HUDEP-2 (cell line): ENCODE measurements at regions not wholly inside any gene's neighbourhood (a gene's known extent, or its start where the extent isn't known, plus 50 kb on each side); places are given as distances from the start of the nearest gene placed in this dataset.
"Not testable (repeated sequence)": the region's sequence is repeated elsewhere in the genome, so short reads cannot be mapped to it uniquely, and the experiment has no call there.

Source experiments
- DNase-seq, 76 experiments: peaks; one replicate each; lab custom pipeline; 2025; ENCODE audit not compliant: unreplicated experiment in 76 of 76; lab: John Stamatoyannopoulos, UW

DNA sequence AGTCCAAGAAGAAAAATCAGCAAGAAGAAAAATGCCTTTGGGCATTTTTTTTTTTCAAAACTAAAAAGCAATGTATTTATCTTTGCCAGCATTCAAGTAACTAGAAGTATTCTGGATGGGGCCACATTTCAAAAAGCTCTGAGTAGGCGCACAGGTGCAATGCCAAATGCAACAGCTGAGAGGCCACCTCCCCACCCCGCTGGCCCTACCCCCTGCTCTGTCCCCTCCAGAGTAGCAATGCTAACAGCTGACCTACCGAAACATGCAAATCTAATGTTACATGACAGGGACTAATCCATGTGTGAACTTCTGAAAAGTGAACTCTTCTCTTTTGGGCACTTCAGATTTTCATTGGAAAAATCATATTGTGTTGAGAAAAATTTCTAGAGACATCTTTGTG, 153.7 kb upstream of the SLC38A2 start:
- no peak for DNase-seq

DNA sequence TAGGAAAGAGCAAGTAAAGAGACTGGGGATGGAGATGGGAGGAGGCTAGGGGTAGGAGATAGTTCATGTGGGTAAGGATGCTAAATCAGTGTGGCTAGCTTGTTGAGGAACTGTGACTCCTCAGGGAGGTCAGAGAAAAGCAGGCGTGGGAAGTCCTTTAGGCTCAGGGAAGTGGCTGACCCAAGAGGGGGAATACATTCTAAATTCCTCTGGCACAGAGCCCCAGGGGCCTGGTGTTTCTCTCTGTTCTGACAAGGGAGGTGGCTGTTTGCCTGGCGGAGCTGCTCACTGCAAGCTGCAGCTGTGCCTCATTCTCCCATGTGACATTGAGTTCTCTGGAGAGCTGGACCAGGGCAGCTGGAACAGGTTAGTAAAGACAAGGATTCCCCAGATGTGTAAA, 152.2 kb upstream of the SLC38A2 start:
- no peak for DNase-seq

DNA sequence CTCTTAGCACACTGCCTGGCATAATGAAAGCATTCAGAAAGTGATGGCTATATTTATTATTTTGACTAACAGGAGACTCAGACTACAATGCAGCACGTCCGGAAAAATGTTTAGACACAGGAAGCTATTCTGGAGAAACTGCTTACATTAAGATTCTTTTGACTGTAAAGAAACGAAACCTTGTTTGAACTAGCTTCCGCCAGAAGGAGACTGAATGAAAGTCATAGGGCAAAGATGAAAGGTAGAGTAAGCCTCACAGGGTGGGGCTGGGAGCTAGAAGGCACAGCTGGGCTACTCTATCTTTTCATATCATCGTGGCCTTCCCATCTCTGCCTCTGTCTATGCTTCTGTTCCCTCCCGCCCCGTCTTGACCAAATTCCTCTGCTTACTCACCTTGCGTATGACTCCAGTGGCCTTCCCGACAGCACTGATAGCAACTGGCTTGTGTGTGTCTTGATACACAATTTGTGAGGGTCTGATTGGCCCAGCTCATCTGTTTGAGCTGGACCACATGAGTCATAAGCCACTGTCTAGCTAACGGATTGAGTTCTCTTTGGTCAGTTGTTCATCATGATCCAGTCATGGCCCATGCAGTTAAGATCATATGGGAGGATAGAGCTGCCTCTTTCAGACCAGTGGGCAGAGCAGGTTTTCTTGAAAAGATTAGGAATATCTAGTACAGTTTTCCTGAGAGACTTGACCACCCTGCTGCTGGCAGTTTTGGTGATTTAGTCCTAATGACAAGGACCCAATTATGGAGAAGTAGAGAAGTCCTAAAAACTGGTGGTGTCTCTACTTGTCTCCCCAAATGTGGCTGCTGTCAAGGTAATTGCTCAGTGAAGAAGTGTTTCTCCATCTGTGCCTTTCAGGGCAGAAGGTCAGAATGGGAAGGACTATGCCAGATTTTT, 151.5 kb upstream of the SLC38A2 start:
- no peak for DNase-seq

DNA sequence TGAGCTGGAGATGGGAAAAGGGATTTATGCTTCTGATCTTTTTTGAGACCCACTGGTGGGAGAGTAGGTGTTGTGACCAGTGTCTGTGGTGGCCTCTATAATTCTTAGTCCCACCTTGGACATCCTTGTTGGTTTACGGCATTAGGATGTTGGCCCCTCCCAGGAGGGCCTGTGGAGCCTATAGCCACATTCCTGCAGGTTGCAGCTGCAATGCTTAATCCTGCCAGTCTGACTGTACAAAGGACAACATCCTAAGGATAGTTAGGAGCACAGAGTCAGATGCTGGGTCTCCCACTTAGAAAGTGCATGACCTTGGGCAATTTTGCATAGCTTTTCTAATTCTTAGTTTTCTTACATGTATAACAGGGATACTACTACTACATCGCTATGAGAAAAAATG, 150.9 kb upstream of the SLC38A2 start:
- no peak for DNase-seq

DNA sequence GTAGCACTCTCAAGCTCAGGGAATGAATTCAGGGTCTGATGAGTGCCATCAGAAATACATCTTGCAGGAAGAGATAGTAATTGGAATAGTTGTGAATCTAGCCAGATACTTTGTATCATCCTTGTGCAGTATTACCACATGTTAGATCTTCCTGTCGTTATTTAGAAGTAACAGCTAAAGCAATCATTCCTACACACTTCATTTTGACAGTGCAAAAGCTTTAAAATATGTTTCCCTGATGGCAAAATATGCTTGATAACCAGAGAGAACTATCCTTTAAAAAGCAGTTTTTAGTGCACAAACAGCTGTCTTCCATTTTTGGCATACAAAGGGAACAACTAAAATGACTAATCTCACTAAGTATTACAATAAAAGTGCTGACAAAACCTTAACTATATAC, 149.5 kb upstream of the SLC38A2 start:
- no peak for DNase-seq

DNA sequence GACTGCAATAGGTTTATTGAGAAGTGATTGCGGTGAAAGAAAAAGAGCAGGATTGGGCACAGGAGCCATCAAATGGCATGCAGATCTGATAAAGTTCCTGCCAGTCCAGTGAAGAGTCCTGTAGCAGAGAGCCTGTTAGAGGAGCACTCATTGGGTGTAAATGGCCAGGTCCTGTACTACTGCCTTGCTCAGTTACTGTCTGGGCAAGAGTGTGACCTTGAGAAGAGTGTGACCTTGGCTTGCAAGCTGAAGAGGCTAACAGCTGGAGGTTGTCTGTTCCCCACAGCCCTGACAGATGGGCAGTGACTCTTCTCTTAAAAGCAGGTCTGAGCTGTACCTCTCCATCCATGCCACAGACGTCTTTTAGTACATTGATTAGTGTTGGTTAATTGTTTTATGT, 148.6 kb upstream of the SLC38A2 start:
- DNase-seq = no peak

DNA sequence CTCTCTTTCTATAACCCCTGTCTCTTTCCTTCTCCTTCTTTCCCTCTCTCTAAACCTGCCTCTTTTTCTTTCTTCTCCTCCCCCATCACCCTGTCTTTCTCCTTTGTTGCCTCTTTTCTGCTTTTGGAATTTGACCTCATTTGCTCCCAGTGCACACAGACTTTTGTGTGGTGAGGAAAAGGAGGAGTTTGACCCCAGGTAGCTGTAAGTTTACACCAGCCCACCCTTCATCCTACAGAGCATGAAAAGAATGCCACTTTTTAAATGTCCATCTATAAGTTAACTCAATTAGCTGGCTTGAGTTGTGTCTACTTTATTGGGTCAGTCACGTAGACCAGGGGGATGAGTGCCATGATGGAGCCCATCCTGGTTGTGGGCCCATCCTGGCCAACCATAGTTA, 146.8 kb upstream of the SLC38A2 start:
- DNase-seq = no peak

DNA sequence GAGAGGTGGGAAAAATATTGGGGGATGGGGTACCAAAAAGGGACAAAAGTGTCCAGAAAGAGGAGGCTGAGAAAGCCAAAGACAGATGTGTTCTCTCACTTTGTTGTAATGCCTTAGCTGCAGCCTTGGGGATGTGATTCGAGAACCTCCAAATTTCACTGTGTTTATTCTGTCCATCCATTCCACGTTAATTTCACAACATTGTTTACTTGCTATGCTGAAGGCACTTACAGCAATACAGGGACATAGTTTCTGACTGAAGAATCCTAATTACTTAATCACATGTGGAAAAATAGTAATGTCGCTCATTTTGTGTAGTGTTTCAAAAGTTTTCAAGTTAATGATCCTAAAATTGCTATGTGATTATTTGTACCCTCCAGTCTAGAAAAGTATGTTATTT, 146.2 kb upstream of the SLC38A2 start:
- DNase-seq = no peak

DNA sequence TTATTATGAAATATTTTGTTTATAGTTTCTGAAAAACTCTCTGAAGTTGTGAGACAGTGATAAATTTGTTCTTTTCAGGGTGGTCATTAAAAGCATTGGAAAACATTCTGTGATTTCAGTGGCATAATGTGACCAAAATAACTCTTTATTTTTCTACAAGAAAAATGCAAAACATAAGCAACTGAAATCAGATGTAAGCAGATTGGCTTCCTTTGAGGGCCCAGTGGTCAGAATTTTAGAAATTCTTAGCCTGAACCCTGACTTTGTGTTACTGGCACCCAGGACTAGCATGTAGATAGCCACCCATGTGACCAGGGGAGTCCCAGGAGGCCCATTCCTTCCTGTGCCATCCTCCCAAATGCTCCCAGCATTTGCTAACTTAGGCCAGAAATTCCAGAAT, 145.6 kb upstream of the SLC38A2 start:
- no peak for DNase-seq

DNA sequence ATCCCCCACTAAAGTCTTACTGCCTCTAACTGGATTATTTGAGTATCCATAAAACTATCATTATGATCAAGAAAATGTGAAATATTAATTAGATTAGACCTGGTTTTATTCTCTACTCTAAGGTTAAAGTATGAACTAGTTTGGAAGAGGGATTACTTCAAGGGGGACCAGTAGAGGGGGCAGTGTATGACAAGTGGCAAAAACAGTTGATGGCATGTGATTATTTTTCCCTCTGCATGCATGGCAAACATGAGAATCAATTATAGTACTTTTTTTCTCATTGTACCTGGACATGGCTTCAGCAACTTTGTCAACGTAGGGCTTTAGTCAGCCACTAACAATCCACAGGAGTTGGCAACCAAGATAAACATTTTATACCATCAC, 145.0 kb upstream of the SLC38A2 start:
- DNase-seq = no peak

DNA sequence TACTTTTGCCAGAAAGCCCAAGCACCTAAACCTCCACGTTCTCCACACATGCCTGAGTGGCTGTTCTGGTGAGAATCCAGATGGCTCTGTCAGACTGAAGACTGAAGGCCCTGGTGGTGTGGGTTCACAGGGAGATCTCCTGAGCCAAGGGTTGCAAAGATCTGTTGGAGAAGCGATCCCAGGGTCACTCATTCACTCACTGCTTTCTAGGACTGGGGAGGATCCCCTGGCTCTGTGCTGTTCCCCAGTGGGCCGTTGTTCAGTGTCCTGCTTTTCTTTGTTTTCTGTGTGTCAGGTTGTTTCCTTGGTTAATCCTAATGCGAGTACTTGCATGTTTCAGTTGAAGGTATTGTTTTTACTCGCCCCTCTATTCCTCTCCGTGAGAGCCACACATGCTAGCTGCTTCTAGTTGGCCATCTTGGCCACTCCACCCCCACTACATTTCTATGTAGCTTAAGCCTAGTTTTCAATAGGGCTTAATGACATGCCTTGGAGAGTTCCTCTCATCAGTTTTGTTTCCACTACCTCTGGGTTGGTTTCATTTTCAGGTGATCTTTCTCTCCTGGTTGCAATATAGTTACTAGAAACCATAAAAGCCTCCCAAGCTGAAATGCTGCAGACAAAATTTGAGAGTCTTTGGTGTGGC, 144.5 kb upstream of the SLC38A2 start:
- no peak for DNase-seq

DNA sequence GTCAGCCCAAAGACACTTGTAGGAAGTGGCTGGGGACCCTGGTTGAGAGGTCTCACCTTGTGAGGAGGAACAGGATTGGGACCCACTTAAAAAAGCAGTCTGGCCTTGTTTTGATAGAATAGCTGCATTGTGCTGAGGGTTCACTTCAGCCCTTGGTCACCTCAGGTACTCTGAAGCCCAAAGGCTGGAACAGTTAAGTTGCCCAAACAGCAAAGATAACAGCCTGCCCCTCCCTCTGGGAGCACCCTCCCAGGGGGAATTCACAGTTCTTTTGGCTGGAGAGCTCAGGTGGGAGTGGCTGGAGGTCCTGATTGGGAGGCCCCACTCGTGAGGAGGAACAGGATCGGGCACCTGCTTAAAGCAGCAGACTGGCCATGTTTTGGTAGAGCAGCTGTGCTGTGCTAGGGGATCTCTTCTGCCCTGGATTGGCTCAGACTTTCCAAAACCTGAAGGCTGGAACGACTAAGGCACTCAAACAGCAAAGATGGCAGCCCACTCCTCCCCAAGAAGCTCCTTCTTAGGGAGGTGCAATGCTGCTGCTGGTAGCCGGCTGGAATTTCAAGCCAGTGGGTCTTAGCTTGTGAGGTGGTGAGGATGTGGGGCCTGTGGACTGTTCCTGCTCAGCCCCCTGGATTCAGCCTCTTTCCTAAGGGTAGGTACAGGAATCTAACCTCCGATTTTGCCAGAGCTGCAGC, 143.8 kb upstream of the SLC38A2 start:
- no peak for DNase-seq

DNA sequence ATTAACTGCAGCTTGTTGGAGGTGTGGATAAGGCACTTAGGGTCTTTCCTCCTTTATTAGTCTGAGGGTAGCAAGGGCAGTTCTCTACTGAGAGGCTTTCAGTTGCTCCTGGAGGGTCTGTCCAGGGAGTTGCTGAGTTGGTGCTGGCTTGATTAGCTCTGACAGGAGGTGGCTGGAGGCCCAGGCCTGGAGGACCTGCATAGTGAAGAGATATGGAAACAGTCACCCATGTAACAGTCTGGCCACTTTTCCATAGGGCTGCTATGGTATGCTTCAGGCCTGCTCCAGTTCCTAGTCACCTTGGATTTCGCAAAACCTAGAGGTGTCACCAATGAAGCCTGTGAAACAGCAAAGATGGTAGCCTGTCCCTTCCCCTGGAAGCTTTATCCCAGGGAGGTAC, 143.3 kb upstream of the SLC38A2 start:
- no peak for DNase-seq

DNA sequence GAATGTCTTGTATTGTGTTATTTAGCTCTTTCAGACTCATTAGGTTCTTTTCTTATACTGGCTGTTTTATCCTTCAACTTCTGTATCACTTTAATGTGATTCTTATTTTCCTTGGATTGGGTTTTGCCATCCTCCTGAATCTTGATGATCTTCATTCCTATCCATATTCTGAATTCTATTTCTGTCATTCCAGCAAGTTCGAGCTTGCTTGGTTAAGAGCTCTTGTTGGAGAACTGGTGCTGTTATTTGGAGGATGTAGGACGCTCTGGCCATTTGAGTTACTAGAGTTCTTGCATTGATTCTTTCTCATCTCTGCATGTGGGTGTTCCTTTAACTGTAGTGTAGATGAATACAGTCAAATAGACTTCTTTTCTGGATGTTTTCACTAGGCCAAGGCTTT, 142.3 kb upstream of the SLC38A2 start:
- DNase-seq = no peak

DNA sequence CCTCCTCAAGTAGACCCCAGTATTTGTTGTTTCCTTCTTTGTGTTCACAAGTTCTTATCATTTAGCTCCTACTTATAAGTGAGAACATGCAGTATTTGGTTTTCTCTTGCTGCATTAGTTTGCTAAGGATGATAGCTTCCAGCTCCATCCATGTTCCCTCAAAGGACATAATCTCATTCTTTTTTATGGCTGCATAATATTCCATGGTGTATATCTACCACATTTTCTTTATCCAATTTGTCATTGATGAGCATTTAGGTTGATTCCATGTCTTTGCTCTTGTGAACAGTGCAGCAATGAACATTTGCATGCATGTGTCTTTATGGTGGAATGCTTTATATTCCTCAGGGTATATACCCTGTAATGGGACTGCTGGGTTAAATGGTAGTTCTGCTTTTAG, 137.7 kb upstream of the SLC38A2 start:
- DNase-seq = not testable (repeated sequence)

DNA sequence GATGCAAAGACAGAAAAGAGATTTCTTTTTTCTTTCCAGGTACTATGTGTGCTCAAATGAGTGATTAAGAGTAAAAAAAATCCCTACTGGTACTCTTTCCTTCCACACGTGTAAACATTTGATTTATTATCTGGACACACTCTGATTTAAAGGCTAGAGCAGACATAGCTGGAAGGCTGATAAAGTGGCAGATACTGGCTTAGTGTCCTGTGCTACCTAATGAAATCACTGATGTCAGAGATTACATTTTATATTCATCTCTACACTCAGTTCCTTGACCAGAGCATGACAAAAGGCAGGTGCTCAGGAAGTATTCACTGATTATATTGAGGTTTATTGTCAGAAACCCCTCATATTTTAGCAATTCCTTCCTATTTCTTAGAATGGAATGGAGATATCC, 136.6 kb upstream of the SLC38A2 start:
- DNase-seq = no peak

DNA sequence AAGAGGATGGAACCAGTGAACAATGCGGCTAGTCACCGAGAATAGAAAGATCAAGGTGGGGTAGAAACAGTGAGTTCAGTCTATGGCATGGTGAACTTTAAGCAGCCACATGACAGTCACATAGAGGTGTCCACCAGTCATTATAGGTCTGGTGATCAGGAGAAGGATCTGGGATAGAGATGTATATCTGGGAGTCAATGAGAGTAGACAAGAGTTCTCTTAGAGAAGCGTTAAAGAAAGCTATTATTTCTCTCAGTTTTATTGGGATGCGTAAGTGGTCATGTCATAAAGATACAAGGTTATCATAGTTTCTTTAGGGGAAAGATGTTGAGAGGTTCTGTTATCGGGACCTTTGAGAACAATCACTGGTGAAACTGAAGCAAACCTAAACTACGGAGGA, 136.1 kb upstream of the SLC38A2 start:
- no peak for DNase-seq

DNA sequence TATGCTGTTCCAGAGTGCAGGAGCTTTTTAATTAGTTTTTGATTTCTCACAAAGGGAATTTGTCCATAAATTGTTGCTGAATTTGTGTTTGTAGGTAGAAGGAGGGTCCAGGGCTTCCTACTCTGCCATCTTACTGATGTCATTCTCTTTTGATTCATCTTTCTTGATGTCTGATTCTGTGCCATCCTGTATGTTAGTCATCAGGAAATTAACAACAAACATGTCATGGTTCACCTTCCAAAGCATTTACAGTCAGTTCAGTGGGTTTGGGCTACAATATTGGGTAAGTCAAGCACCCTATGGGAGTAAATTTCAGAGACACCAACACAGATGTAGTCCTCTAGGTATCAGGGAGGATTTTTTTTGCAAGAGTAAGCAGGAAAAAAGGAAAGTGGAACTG, 135.2 kb upstream of the SLC38A2 start:
- no peak for DNase-seq

DNA sequence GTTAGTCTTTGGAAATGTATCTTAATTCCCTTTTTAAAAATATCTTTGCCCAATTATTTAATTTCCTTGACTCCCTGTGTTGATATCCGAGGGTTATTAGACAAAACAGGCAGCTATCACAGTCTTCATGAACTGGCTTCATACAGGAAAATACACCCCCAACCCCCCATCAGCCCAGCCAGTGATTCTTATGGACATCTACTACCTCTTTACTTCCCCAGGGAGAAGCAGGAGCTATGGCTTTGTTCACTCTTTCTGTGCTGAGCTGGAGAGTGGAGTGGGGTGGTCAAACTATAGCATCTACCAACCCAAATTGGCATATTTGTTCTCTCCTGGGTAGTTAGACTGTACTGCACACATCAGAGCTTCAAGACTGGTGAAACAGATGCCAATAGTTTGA, 134.4 kb upstream of the SLC38A2 start:
- DNase-seq = no peak

DNA sequence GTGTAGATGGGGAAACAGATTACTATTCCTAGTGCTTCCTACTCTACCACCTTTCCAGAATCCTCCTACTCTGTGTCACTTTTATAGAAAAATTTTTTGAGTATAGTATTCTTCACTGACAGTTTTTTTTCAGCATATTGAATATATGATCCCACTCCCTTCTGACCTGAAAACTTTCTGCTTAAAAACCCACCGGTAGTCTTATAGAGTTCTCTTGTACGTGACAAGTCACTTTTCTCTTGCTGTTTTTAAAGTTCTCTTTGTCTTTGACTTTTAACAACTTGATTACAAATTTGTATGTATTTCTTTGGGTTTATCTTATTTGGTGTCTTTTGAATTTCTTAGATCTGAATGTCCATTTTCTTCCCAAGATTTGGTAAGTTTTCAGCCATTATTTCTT, 133.6 kb upstream of the SLC38A2 start:
- no peak for DNase-seq

DNA sequence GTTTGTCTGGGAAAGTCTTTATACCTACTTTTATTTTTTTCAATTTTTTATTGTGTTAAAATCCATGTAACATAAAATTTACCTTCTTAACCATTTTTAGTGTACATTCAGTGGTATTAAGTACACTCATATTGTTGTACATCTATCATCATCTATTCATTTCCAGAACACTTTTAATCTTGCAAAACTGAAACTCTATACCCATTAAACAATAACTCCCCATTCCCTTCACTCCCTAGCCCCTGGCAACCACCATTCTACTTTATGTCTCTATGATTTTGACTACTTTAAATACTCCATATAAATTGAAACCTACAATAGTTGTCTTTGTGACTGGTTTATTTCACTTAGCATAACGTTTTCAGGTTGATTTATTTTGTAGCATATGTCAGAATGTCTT, 131.9 kb upstream of the SLC38A2 start:
- DNase-seq = no peak

DNA sequence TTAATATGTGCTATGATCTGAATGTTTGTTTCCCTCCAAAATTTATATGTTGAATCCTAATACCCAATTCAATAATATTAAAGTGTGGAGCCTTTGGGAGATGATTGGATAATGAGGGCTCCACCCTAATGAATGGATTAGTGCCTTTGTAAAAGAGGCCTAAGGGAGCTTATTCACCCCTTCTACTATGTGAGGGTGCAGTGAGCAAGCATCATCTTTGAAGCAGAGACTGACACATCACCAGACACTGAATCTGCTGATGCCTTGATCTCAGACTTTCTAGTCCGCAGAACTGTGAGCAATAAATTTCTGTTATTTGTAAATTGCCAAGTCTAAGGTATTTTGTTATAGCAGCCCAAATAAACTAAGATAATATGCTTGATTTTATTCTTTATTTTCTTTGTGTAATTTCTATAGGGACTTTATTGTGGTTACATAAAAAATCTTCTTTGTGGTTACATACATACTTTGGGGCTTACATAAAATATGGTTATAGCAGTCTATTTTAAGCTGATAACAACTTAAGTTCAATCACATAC, 131.1 kb upstream of the SLC38A2 start:
- DNase-seq = no peak
